ENCODE measurements at regions not wholly inside any gene's neighbourhood (a gene's known extent, or its start where the extent isn't known, plus 50 kb on each side); places are given as distances from the start of the nearest gene placed in this dataset.

- DNase-seq (ENCODE audit: low spot score), result no peak
- H3K27ac ChIP-seq, result no peak overlapping the region
- no peak for TF ChIP-seq CTCF (IDR thresholded peaks at IDR 0.05)
- H3K4me3 ChIP-seq, result no peak overlapping the region
These were observed 53.5 kb downstream of the PAGE2 start for GRCh38 chrX:55142206-55142918.

GRCh38 chrX:55142919-55143310, 54.1 kb downstream of the PAGE2 start:
- no peak overlapping the region for H3K4me3 ChIP-seq
- DNase-seq (ENCODE audit: low spot score), result no peak
- TF ChIP-seq CTCF (IDR thresholded peaks at IDR 0.05), result no peak
- H3K27ac ChIP-seq, result no peak overlapping the region

GRCh38 chrX:55143621-55144020, 54.8 kb downstream of the PAGE2 start:
- no peak for DNase-seq (ENCODE audit: low spot score)
- no peak overlapping the region for H3K4me3 ChIP-seq
- no peak for TF ChIP-seq CTCF (IDR thresholded peaks at IDR 0.05)
- H3K27ac ChIP-seq, result no peak overlapping the region

- no peak overlapping the region for H3K27ac ChIP-seq
- DNase-seq (ENCODE audit: low spot score), result no peak
- no peak for TF ChIP-seq CTCF (IDR thresholded peaks at IDR 0.05)
These were observed 55.9 kb downstream of the PAGE2 start for GRCh38 chrX:55144697-55145096.

GRCh38 chrX:55149242-55149641, 60.4 kb downstream of the PAGE2 start:
- H3K4me3 ChIP-seq, result no peak overlapping the region
- no peak for TF ChIP-seq CTCF (IDR thresholded peaks at IDR 0.05)
- DNase-seq (ENCODE audit: low spot score), result no peak
- H3K27ac ChIP-seq, result no peak overlapping the region

More at GRCh38 chrX:55144697-55145096, 55.9 kb downstream of the PAGE2 start:
- no peak overlapping the region for H3K4me3 ChIP-seq

- H3K27ac ChIP-seq, result no peak overlapping the region
- TF ChIP-seq CTCF (IDR thresholded peaks at IDR 0.05), result no peak
- no peak for DNase-seq (ENCODE audit: low spot score)
- no peak overlapping the region for H3K4me3 ChIP-seq
These were observed 62.4 kb downstream of the PAGE2 start for GRCh38 chrX:55151199-55151598.

GRCh38 chrX:55159551-55159950, 60.6 kb upstream of the PAGE5 start:
- TF ChIP-seq CTCF (IDR thresholded peaks at IDR 0.05), result no peak
- Histone ChIP-seq H3K4me3 (no peak overlapping the region), H3K27ac (no peak overlapping the region)
- DNase-seq (ENCODE audit: low spot score), result no peak
